Suppressor macrophage treated with lipopolysaccharide for 1 hour (primary cell): ENCODE measurements at regions not wholly inside any gene's neighbourhood (a gene's known extent, or its start where the extent isn't known, plus 50 kb on each side); places are given as distances from the start of the nearest gene placed in this dataset.

ENCODE experiments used
- DNase-seq, 3 donors: peaks; one replicate each; pipeline ENCODE4 v3.0.0-alpha.2; 2020 to 2022

DNA sequence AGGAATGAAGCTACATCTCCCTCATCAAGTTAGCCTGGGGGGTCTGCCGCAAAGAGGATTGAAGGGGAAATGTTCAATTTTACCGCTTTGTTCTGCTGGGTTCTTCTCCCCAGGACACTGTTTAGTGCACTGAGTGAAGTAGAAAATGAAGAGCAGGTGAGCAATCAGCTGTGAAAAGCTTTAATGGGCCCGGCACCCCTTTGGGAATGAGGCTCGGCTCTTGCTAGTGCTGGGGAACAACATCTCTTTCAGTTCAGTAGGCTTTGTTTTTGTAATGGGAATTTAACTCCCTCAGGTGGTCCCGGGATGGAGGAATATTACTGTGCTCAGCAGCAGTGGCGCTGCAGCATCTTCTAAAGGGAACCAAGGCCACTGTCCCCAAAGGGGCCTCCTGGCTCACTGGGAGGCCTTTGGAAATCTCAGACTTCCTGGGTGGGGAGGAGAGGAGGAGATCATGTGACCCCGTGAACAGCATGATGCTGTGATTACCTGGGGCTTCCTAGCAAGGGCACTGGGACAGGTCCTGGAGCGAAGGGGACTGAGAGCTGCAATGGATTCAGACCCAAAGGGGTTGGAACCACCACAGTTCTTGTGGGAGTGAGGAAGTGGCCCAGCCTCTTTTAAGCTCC is 85.2 kb upstream of the MAX start:
- no peak for DNase-seq

DNA sequence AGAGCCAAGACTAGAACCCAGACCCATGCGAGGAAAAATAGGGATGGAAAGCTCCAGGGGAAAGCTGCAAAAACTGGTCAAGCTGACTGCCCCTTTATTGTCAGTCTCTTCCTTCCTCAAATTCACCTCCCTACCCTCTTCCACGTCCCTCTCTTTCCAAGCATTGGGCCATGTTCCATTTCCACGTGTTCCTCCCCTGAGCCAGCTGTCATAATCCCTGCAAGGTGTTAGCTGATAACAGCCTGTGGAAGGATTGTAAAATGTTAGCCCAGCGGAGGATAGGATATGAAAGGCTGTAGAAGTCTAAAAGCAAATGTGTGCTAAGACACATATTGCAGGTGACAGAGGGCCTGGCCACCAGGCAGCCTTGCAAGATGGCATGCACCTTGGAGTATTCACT is 88.0 kb upstream of the MAX start:
- no peak for DNase-seq

DNA sequence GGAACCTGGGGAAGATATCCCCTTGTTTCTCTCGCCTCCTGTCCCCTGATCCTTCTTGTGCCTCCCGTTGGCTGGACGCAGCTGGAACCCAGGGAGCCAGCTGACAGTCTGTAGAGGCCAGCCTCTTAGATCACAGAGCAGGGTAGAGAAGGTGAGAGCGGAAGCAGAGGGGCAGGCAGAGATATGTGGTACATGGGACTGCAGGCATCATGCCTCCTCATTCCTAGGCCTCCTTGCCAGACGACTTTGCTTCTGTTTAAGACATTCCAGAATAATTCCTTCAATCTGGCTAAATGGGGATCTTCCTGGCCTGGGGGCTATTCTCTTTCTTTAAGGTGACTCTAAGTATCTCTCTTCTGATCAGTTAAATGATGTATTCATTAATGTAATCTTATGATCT is 89.4 kb upstream of the MAX start:
- no peak for DNase-seq

DNA sequence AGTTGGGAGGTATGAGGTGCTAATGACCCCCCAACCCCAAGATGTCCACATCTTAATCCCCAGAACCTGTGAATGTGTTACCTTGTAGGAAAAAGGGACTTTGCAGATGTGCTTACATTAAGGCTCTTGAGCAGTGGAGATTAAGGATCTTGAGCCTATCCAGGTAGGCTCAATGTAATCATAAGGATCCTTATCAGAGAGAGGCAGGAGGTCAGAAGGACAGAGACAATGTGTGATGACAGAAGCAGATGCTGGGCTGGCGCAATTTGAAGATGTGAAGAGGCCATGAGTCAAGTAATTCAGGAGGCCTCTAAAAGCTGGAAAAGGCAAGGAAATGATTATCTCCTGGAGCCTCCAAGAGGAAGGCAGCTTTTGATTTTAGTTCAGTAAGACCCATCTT is 90.4 kb upstream of the MAX start:
- no peak for DNase-seq

DNA sequence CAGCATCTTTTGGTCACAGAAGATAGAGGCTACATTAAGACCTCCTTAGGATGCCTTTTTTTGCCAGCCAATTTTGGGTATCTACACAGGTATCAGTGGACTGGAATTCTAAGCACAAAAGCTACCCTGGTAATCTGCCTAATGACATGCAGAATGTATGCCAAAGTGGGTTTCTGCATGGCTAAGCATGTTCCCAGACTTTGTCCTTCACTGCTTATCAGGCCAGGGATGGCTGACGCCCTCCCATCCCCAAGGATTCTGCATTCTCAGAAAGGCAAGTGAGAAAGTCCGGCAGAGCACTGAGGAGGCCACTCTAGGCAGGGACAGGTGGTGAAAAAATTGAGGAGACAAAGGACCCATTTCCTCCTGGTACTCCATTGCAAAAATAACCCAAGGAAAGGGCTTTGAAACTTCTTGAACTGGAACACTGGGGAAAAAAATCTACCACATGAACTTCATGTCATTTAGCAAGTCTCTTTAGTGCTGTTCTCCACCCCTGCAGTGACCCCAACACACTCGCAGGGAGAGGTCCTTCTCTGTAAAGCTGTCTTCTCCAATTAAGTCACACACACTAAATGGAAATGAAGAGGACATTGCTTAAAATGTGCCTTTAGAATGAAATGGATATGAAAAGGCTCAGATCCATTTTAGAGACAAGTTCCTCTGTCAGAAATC is 91.7 kb upstream of the MAX start:
- DNase-seq, result no peak

DNA sequence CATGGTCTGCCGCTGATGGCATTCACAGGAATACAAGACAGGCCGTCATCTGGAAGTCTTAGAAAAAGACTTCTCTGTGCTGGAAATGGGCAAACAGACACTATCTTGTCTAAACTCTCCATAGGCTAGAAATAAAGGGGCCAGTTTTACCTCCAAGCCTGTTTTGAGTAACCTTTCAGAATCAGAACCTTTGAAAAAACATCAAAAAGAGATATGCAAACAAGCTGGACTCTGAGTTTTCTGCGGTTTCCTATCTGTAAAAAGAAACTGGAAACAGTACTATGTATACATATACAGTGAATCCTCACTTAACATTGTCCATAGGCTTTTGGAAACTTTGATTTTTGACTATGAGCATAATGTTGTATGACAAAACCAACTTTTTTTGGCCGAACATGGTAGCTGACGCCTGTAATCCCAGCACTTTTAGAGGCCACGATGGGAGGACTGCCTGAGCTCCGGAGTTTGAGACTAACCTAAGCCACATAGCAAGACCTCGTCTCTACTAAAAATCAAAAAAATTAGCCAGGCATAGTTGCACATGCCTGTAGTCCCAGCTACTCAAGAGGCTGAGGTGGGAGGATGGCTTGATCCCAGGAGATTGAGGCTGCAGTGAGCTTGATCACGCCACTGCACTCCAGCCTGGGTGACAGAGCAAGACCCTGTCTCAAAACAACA is 92.9 kb upstream of the MAX start:
- DNase-seq, result no peak

DNA sequence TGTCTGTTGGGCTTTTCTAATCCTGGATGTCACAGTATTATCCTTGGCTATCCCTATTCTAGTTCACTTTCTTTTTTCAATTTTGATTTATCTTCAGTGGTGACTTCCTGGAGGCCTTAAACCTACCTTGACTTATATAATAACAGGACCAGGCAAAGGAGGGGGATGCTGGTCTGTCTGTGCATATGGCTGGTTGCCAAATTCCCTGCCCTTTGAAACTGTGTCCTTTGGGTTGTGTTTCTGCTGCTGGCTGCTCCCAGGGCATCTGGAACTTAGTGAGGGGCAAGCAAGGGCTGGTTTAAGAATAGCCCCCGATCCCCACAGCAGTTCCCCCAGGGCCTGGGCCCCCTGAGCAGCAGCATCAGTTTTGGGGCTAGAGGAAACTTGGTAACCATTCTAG is 96.0 kb upstream of the MAX start:
- no peak for DNase-seq

DNA sequence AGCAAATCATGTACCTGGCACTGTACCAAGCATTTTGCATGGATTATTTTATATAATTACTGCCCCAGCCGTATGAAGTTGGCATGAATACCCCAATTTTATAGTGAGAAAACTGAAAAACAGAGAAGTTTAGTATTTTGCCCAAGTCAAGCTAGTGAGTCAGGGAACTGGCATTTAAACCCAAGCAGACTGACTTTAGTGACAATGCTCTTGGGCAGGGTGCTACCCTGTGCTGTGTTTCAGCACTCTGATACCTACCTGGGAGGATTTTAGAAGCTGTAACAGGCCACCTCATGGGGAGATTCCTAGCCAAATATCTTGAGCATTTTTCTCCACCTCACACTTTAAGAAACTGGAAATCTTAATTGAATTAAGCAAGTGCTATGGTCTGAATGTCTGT is 98.1 kb upstream of the MAX start:
- DNase-seq, result no peak

DNA sequence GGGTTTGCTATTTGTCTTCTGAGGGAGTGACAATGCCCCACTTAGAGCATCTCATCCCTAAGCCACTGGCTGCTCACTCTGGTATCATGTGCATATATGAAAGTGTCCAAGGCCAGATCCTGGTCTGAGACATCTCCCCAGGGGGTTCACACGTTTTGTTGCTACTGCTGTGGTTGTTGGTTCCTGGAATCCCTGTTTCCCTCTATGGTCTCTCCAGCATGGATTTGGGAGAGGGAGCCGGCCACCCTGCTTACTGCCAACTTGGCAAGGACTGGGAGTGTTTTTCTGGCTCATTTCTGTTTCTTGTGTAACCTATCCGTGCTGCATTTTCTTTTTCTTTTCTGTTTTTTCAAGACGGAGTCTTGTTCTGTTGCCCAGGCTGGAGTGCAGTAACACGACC is 101.3 kb upstream of the MAX start:
- no peak for DNase-seq

DNA sequence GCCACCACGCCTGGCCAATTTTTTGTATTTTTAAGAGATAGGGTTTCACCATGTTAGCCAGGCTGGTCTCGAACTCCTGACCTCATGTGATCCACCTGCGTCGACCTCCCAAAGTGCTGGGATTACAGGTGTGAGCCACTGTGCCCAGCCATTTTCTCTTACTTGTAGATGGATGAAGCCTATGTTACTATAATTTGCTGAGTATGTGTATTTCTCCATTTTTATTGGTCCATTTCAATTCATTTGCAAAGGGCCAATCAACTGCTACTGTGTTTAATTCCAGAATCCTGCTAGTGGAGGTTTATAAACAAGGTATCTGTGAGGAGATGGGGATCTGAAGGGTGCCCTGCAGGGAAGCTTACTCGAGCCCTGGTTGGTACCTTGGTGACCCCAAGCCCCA is 101.7 kb upstream of the MAX start:
- no peak for DNase-seq

DNA sequence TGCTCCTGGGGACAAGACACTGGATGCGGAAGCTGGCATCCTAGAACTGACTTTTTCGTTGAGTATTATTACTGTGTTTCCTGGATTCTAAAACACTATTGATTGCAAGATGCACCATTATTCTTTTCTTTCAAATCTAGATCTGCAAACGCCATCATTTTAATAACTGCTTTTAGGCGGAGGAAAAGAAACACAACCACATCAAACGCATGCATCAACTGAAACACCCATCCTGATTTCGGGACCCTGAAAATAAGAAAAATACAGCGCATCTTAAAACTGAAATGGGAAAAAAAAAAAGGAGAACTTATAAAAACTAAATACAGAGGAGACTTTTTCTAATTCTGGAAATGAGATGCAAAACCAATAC is 103.7 kb upstream of the MAX start:
- no peak for DNase-seq

DNA sequence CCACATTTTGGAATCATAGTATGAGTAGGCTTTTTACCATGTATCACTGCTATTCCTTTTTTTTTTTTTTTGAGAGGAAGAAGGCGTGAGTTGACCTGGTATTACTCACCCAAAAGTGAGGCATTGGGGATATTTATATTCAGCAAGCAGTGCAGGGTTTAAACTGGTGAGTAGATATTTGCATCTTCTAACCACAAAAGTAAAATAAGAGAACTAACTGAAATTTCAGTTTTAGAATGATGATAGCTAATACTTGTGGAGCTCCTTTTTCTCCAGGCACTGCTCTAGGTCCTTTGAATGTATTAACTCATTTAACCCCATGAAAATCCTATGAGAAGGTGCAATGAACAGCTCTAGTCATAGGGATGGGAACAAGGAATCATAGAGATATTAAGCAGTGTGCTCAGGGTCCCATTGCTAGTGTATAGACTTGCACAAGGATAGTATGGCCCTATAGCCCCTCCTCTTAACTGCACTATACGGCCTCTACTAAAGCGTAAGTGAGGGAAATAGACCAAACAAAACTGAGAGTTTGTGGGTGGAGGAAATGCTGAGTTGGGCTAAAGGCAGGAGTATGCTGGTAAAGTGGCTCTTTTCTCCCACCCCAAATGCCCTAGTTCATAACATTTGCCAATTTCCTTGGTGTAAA is 104.3 kb upstream of the MAX start:
- DNase-seq, result peak; percentile 77 to 97 (median 94)

DNA sequence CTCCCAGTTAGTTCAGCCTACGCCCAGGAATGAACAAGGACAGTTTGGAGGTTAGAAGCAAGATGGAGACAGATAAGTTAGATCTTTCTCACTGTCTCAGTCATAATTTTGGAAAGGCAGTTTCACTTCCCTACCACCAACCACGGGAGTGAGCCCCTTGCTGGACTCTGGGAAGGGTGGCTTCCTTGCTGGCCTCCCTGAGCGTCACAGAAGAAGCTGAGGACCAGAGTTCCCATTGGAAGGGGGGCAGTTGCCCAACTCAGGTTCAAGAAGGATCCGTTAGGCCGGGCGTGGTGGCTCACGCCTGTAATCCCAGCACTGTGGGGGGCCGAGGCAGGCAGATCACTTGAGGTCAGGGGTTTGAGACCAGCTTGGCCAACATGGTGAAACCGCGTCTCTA is 106.2 kb upstream of the MAX start:
- DNase-seq, result peak; percentile 75 to 87 (median 76)

DNA sequence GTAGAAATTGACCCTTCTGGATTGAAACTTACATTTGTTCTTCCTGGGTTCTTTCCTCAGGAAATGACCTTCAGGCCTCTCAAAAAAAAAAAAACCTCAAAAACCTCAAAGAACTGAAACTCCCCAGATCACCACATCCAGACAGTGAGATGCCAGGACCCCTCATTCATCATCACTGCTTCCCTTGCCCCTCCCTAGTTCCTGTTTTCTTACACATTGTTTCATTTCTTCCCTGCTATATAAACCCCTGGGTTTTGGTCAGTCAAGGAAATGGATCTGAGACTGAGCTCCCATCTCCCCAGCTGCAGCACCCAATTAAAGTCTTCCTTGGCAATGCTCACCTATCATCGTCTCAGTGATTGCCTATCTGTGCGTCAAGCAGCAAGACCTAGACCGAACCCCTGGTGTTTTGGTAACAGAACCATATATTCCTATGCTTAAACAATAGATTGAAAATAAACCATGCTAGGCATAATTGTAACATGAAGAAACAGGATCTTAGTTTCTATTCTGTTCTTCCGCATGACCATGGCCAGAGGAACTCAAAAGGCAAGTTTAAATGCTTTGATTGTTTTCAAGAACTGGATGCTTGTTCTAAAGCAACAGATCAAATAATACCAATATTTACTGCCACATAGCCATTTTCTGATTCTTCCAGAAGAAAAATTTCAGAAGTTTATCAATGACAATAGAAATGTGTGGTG is 108.0 kb upstream of the MAX start:
- peak; percentile 84 to 96 (median 91) for DNase-seq

DNA sequence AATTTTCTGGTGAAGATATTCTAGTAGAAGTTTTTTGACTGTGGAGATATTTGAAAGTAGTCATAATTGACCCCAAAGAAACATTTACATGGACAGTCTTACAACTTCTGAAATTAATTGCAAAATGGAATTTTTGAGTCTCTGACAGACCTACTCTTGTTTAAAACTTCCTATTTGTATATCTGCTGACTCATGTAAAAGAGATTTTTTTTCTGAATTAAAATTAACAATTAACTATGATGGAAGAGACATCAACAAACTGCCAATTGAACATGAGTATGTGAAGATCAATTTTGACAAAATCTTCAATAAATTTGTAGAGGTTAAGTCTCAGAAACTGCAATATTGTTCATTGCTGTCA is 108.5 kb upstream of the MAX start:
- peak; percentile 26 to 76 (median 69) for DNase-seq

DNA sequence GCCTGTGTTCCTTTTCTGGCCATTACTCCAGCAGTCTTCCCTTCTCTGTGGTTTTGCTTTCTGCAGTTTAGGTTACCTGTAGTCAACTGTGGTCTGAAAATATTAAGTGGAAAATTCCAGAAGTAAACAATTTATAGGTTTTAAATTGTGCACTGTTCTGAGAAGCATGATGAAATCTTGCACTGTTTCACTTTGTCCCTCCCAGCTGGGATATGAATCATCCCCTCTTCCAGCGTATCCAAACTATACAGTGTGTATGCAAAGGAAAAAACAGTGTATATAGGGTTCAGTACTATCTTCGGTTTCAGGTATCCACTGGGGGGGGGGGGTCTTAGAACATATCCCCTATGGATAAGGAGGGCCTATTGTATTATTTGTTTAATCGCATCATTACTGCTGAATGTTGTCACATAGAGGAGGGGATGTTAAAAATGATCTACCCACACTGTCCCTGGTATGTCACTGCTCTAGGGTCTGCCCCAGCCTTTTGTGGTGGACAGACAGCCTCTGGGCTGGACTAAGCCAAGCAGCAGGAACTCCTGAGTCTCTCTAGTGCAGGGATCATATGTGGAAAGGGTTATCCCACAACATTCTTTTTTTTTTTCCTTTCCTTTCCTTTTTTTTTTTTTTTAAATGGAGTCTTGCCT is 109.1 kb upstream of the MAX start:
- peak; percentile 71 to 83 (median 80) for DNase-seq

DNA sequence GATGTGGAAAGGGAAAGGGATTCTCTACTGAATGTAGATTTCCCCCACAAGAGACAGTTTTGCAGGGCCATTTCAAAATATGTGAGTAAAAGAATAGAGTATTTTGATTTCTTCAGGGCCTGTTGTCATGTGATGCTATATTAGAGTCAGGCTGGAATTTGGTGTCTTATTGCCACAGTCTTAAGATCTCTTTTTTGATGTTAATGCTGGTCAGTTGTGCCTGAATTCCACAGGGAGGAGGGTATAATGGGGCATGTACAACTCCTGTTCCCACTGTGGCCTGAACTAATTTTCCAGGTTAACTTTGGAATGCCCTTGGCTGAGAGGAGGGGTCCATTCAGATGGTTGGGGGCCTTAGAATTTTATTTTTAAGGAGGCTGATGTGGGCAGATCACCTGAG is 111.0 kb upstream of the MAX start:
- no peak for DNase-seq

DNA sequence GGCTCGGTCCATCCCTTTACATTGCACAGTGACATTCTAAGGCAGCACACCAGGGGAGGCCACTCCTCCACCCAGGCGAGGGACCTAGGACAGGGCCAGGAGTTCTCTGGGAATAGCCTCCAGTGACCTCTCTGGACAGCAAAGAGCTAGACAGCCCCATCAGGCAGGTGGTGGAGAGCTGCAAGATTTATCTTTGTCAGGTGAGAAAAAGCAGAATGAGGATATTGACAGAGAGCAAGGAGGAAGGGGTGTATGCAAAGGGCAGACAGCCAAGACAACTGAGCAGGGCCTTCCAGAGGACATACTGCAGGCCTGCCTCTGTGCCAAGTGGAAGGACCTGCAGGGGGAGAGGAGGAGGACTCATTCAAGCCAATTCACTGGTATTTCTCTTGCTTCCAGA is 112.4 kb upstream of the MAX start:
- no peak for DNase-seq

DNA sequence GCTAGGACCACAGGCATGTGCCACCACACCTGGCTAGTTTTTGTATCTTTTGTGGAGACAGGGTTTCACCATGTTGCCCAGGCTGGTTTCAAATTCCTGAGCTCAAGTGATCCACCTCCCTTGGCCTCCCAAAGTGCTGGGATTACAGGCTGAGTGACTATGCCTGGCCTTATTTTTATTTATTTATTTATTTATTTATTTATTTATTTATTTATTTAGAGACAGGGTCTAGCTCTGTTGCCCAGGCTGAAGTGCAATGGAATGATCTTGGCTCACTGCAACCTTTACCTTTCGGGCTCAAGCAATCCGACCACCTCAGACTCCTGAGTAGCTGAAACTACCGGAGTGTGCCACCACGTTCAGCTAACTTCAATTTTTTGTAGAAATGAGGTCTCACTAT is 117.0 kb upstream of the MAX start:
- DNase-seq, result no peak

DNA sequence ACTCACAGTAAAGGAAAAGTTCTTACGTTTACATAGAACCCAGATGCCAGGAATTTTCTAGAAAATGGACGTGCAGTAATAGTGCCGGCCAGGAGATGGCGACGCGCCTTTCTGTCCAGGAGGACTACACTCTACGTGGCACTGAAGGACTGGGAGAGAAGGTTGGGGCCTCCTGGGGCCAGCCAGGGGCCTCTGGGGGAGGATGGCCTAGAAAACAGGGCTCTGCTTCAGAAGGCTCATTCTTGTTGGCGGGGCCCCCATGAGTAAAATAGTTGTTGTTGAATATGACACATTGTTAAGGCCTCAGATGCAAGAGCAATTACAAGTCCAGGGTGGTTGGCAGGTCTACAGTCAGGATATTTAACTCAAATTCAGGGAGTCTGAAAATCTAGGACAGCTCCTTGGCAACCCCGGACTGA is 120.1 kb upstream of the MAX start:
- DNase-seq, result peak; percentile 64 to 74 (median 71)

DNA sequence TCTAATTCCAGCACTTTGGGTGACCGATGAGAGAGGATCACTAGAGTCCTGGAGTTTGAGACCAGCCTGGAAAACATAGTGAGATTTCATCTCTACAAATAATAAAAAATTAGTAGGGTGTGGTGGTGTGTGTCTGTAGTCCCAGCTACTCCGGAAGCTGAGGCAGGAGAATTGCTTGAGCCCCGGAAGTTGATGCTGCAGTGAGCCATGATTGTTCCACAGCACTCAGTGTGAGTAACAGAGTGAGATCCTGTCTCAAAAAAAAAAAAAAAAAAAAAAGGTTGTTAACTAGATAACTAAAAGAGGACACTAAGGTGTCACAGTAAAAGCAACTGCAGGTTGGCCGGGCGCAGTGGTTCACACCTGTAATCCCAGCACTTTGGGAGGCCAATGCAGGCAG is 121.3 kb upstream of the MAX start:
- DNase-seq, result no peak

DNA sequence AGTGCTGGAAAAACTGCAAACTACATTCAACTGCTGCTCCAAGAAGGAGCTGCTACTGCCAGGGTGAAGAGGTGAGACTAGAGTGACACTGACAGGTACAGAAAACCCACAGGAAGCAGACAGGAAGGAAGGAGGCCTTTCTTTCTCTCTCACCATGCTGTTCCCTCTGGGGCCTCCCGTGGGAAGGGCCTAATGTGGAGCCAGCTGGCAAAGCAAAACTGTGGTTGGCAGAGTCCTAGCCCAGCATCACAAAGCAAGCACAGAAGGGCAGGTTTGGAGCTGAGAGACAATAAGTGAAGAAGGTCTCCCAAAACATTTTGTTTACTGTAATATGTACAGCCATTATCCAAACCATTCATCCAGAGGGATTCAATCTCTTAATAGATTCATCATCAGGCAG is 122.5 kb upstream of the MAX start:
- no peak for DNase-seq
